Kidney (tissue), 13 donors: ENCODE measurements at regions not wholly inside any gene's neighbourhood (a gene's known extent, or its start where the extent isn't known, plus 50 kb on each side); places are given as distances from the start of the nearest gene placed in this dataset.
A peak's percentile ranks its signal among the peaks of the same experiment; 100 is the strongest.

Experiments used
- DNase-seq, 5 donors: peaks; one replicate each; pipeline ENCODE4 v3.0.0-alpha.2; 2013 to 2020
- FAIRE-seq: peaks from 2 replicates; lab custom pipeline; 2012; peaks lifted over from hg19 to GRCh38; lab: Jason Lieb, UNC
- H3K27ac ChIP-seq, 2 donors: one replicate each; pipeline ENCODE4 v1.7.0; 2013; ENCODE audit warnings: low read depth in 2 of 2, low read length in 2 of 2, inconsistent platforms in 1 of 2
- H3K27me3 ChIP-seq: one replicate; pipeline ENCODE4 v1.7.1; 2013; ENCODE audit warnings: low read length, inconsistent platforms; ENCODE audit not compliant: control insufficient read depth, insufficient read depth
- H3K36me3 ChIP-seq, 3 donors: one replicate each; pipeline versions ENCODE4 v1.7.0 to v1.7.1; 2013; ENCODE audit warnings: low read length in 3 of 3, control low read depth in 1 of 3, inconsistent platforms in 1 of 3; ENCODE audit not compliant: insufficient read depth in 3 of 3, control insufficient read depth in 2 of 3
- H3K4me1 ChIP-seq, 3 donors: one replicate each; pipeline versions ENCODE4 v1.7.0 to v1.7.1; 2013; ENCODE audit warnings: low read length in 3 of 3, inconsistent platforms in 1 of 3, low read depth in 1 of 3; ENCODE audit not compliant: control insufficient read depth in 2 of 3, insufficient read depth in 2 of 3
- H3K4me3 ChIP-seq, 3 donors: one replicate each; pipeline versions ENCODE4 v1.7.0 to v1.8.1; 2013; ENCODE audit warnings: low read length in 3 of 3, control low read depth in 1 of 3, inconsistent platforms in 1 of 3
- H3K9ac ChIP-seq, 3 donors: one replicate each; pipeline versions ENCODE4 v1.7.0 to v1.7.1; 2013; ENCODE audit warnings: low read length in 3 of 3, control low read depth in 1 of 3, inconsistent platforms in 1 of 3
- H3K9me3 ChIP-seq, 3 donors: one replicate each; pipeline versions ENCODE4 v1.7.0 to v1.7.1; 2013; ENCODE audit warnings: low read length in 3 of 3, control low read depth in 1 of 3, inconsistent platforms in 1 of 3; ENCODE audit not compliant: control insufficient read depth in 2 of 3, insufficient read depth in 1 of 3
- CTCF ChIP-seq: IDR thresholded peaks from 3 replicates; pipeline ENCODE4 v1.5.1; 2012; ENCODE audit warnings: mild to moderate bottlenecking, moderate library complexity, borderline replicate concordance; ENCODE audit not compliant: insufficient read depth; ENCODE audit errors: extremely low read depth
- intact Hi-C: fragments of 100-400 bp; cut with DNase I; formaldehyde crosslinking; loops from one replicate; pipeline ENCODE4 v1.11.1; 2022
- donor health status: control.
- donor health status: control.
- donor health status: control.
- donor health status: control.
- donor health status: control.
- donor health status: DM: yes; HTN: yes; CAD: no.
- donor health status: Normal renal cell carcinoma (clear cell type).

DNA sequence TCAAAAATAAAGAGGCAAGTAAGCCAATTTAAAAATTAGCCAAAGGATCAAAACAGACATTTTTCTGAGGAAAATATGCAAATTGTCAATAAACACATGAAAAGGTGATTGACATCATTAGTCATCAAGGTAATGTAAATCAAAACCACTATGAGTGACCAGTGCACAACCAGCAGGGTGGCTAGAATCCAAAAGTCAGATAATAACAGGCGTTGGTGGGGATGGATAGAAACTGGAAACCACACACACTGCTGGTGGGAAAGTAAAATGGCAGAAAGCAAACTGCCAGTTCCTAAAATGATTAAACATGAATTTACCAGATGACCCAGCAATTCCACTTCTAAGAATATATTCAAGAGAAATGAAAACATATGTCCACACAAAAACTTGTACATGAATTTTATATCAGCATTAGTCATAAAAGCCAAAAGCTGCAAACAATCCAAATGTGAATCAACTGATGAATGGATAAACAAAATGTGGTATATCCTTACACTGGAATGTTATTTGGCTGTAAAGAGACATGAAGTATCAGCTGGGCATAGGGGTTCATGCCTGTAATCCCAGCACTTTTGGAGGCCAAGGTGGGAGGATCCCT lies 74.8 kb upstream of the MBOAT1 start:
- H3K27me3 ChIP-seq: no peaks in the 10 kb centered on the region
- H3K36me3 ChIP-seq: no peaks in the 10 kb centered on the region
- DNase-seq: no peak
- no peaks in the 10 kb centered on the region for H3K4me1 ChIP-seq
- TF ChIP-seq CTCF: no peak
- intact Hi-C loops: no loop called here
- H3K4me3 ChIP-seq: no peak overlapping the region
- no peak overlapping the region for H3K27ac ChIP-seq
- H3K9ac ChIP-seq: no peak overlapping the region
- FAIRE-seq: no peak
- H3K9me3 ChIP-seq: no peaks in the 10 kb centered on the region

DNA sequence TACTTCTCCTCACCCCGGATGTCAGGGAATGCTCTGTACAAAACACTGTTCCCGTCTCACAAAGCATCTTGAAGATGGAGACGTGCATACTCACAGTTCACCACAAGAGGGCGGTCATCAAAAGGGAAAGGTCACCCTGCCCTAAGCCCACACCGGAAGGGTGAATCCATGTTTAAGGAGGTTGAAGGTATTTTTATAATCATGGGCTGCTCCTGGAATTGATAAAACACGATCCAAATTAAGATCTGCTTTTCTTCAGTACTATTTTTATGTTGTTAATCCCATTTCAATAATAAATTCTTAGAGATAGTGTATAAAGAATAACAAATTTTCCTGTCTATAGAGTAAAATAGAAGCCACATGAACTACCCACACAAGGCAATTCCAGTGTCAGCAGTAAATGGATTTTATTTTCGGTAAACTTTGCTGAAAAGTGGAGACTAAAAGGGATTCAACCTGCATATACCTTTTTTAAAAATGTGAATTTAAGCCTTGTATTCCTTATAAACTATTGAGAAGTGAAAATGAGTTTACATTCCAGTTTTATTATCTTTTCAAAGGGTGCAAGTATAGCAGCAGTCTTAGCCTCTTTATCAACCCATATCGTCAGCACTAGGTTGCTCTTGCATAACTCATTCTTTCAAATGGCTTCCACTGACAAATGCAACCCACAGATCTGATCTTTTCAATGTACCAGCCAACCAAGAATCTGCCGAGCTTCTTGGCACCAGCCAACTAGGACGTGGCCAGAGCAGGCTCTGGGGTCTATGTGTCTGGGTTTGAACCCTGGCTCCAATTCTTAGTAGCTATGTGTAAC lies 79.7 kb upstream of the MBOAT1 start:
- Histone ChIP-seq H3K27ac (no peak overlapping the region), H3K4me3 (no peak overlapping the region), H3K9ac (no peak overlapping the region), H3K4me1 (no peaks in the 10 kb centered on the region), H3K9me3 (no peaks in the 10 kb centered on the region), H3K27me3 (no peaks in the 10 kb centered on the region), H3K36me3 (no peaks in the 10 kb centered on the region)
- TF ChIP-seq CTCF: peak; percentile 85
- intact Hi-C loops: loop anchor here (5.0 kb wide), 1 partner anchor 235 kb away; no protein-coding TSS in a partner anchor
- peak; percentile 83 for FAIRE-seq
- peak in 4 of 5 donors; percentile 79 to 92 (median 84) for DNase-seq

DNA sequence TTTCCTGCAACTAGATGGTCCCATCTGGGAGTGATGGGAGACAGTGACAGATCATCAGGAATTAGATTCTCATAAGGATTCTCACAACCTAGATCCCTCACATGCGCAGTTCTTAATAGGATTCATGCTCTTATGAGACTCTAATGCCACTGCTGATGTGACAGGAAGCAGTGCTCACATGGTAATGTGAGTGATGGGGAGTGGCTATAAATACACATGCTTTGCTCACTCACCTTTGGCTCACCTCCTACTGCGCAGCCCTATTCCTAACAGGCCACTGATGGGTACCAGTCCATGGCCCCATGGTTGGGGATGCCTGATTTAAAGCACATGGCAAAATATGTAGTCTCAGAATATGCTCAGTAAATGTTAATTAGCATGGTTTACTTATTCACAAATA lies 80.6 kb upstream of the MBOAT1 start:
- H3K27ac ChIP-seq: no peak overlapping the region
- intact Hi-C loops: loop anchor here (5.0 kb wide), 1 partner anchor 234 kb away; no protein-coding TSS in a partner anchor
- no peaks in the 10 kb centered on the region for H3K4me1 ChIP-seq
- no peak overlapping the region for H3K4me3 ChIP-seq
- no peak overlapping the region for H3K9ac ChIP-seq
- DNase-seq: no peak
- H3K9me3 ChIP-seq: no peaks in the 10 kb centered on the region
- no peaks in the 10 kb centered on the region for H3K27me3 ChIP-seq
- no peak for FAIRE-seq
- no peaks in the 10 kb centered on the region for H3K36me3 ChIP-seq
- no peak for TF ChIP-seq CTCF
